K562 (cell line): ENCODE measurements at regions not wholly inside any gene's neighbourhood (a gene's known extent, or its start where the extent isn't known, plus 50 kb on each side); places are given as distances from the start of the nearest gene placed in this dataset.

ENCODE experiments used
- ATAC-seq: fragments of 200-7000 bp; cut with Tn5 transposase; 3 replicates; pipeline ENCODE4 v1.9.1; 2020; ENCODE audit warnings: moderate library complexity
- BruUV-seq: library from RNA; stranded (reverse); fragments of 400-500 nt; replicated peaks from 2 replicates; lab custom pipeline; 2021; lab: Mats Ljungman, UMichigan
- CTCF ChIA-PET: fragments of 300-600 bp; formaldehyde crosslinking; extraction: SDS; loops from one replicate; lab custom pipeline; 2021; ENCODE audit warnings: low intra/inter-chr PET ratio; lab: Yijun Ruan, JAX
- POLR2A ChIA-PET: fragments of 300-600, 350-650 bp; sonication (Branson Sonifier 250); formaldehyde crosslinking; extraction: SDS; loops from one replicate; lab custom pipeline; 2021; ENCODE audit warnings: antibody characterized with exemption, inconsistent platforms; lab: Yijun Ruan, JAX
- DNase-seq, 4 experiments: peaks; one replicate each; pipeline versions ENCODE4 v3.0.0 to v3.0.0-alpha.2; 2011 to 2018; ENCODE audit warnings: low spot score in 3 of 4, mixed read lengths in 3 of 4; ENCODE audit errors: extremely low read depth in 1 of 4
- FAIRE-seq: peaks from 2 replicates; lab custom pipeline; 2011; peaks lifted over from hg19 to GRCh38; lab: Jason Lieb, UNC
- H2AFZ ChIP-seq: 2 replicates; pipeline ENCODE4 v1.6.0; 2011; ENCODE audit warnings: low read depth, low read length, control low read depth, inconsistent platforms
- H3K27ac ChIP-seq: fragments of 200-600 bp; 3 replicates; pipeline ENCODE4 v1.8.0; 2011; ENCODE audit warnings: low read depth, mild to moderate bottlenecking, control low read depth, inconsistent platforms, low read length, moderate library complexity, mixed read lengths; ENCODE audit errors: extremely low read depth
- H3K27me3 ChIP-seq, 2 experiments: fragments of 300-600 bp in 1 of 2; 2 replicates in 1 of 2; 3 replicates in 1 of 2; pipeline versions ENCODE4 v1.6.0 to v1.8.0; 2011; ENCODE audit warnings: inconsistent platforms in 2 of 2, low read length in 2 of 2, mild to moderate bottlenecking in 1 of 2, mixed read lengths in 1 of 2, moderate library complexity in 1 of 2; ENCODE audit not compliant: control insufficient read depth in 2 of 2, insufficient read depth in 2 of 2
- H3K36me3 ChIP-seq: fragments of 300-600 bp; 3 replicates; pipeline ENCODE4 v1.8.0; 2011; ENCODE audit warnings: mild to moderate bottlenecking, low read length, inconsistent platforms; ENCODE audit not compliant: control insufficient read depth, insufficient read depth
- H3K4me1 ChIP-seq, 2 experiments: fragments of 200-600 bp in 1 of 2; replicated peaks in 1 of 2; 2 replicates in 1 of 2; 3 replicates in 1 of 2; pipeline versions ENCODE4 v1.5.1 to v1.8.0; 2011; ENCODE audit warnings: inconsistent platforms in 2 of 2, low read length in 2 of 2, mild to moderate bottlenecking in 1 of 2, mixed read lengths in 1 of 2, moderate library complexity in 1 of 2; ENCODE audit not compliant: control insufficient read depth in 2 of 2, insufficient read depth in 2 of 2
- H3K4me2 ChIP-seq: 2 replicates; pipeline ENCODE4 v1.6.1; 2011; ENCODE audit warnings: low read length, control low read depth, inconsistent platforms, mixed read lengths; ENCODE audit not compliant: insufficient read depth
- H3K4me3 ChIP-seq: fragments of 200-600 bp; sonication (generic), shearing (Covaris generic); 2 replicates; pipeline ENCODE4 v1.5.1; 2016; ENCODE audit warnings: control low read depth, inconsistent platforms
- H3K79me2 ChIP-seq: fragments of 200-600 bp; 3 replicates; pipeline ENCODE4 v1.8.0; 2011; ENCODE audit warnings: low read length, inconsistent platforms; ENCODE audit not compliant: control insufficient read depth, insufficient read depth
- H3K9ac ChIP-seq, 2 experiments: 2 replicates each; pipeline versions ENCODE4 v1.6.0 to v1.6.1; 2011; ENCODE audit warnings: low read depth in 2 of 2, low read length in 2 of 2, control low read depth in 1 of 2, inconsistent platforms in 1 of 2, mild to moderate bottlenecking in 1 of 2, mixed read lengths in 1 of 2; ENCODE audit not compliant: insufficient read depth in 1 of 2
- H3K9me1 ChIP-seq: one replicate; pipeline ENCODE4 v1.6.0; 2011; ENCODE audit warnings: inconsistent platforms, mild to moderate bottlenecking, low read length, moderate library complexity; ENCODE audit not compliant: control insufficient read depth, insufficient read depth
- H3K9me3 ChIP-seq: replicated peaks from 2 replicates; pipeline ENCODE4 v1.5.1; 2011; ENCODE audit warnings: low read depth, low read length, inconsistent platforms; ENCODE audit not compliant: control insufficient read depth, insufficient read depth
- H4K20me1 ChIP-seq: replicated peaks from 2 replicates; pipeline ENCODE4 v1.6.1; 2011; ENCODE audit warnings: low read length, inconsistent platforms, mixed read lengths; ENCODE audit not compliant: control insufficient read depth, insufficient read depth
- PML ChIP-seq: IDR thresholded peaks from 2 replicates; pipeline ENCODE4 v1.6.1; 2012; ENCODE audit warnings: low read length, inconsistent platforms
- RBBP5 ChIP-seq: fragments of 200-600 bp; sonication (generic); IDR thresholded peaks from 2 replicates; pipeline ENCODE4 v1.6.1; 2012; ENCODE audit warnings: borderline replicate concordance, mild to moderate bottlenecking, low read length, control low read depth, inconsistent platforms; ENCODE audit not compliant: insufficient read depth, poor library complexity, severe bottlenecking
- ZNF780A ChIP-seq: fragments of 250-450 bp; sonication (Bioruptor Pico); IDR thresholded peaks from 2 replicates; pipeline ENCODE4 v1.5.0; 2021; ENCODE audit warnings: mild to moderate bottlenecking
- WGBS: fragments of 100-300 bp; shearing (Covaris generic); methylation state at CpG from one replicate; pipeline ENCODE4 v1.1.6; 2016; ENCODE audit warnings: low coverage, mixed read lengths; ENCODE audit not compliant: insufficient coverage; ENCODE audit errors: missing lambda C conversion rate; 5-methylcytosine and 5-hydroxymethylcytosine counted together
- in situ Hi-C: fragments of 300-500 bp; cut with MboI; formaldehyde crosslinking; loops from 4 replicates; pipeline ENCODE4 v1.15.0; 2018; ENCODE audit warnings: inconsistent platforms, mixed read lengths
- intact Hi-C: fragments of 100-400 bp; cut with micrococcal nuclease; formaldehyde crosslinking; loops from 2 replicates; pipeline ENCODE4 v1.14.2; 2022
- TF ChIP-seq, protein P1 (sequence below), 3 experiments: fragments of 200-800 bp in 1 of 3; sonication (Bioruptor generic) in 1 of 3; sonication (generic) in 1 of 3; formaldehyde crosslinking in 1 of 3; IDR thresholded peaks; 2 replicates each; pipeline versions ENCODE4 v1.6.1 to v1.8.0; 2016 to 2022; ENCODE audit warnings: mild to moderate bottlenecking in 2 of 3, missing compliant biosample characterization in 2 of 3, missing genetic modification characterization in 2 of 3, missing genetic modification reagents in 1 of 3
- TF ChIP-seq, protein P2 (sequence below): fragments of 250-450 bp; sonication (Bioruptor Pico); IDR thresholded peaks from 2 replicates; pipeline ENCODE4 v1.8.0; 2021; ENCODE audit warnings: borderline replicate concordance, mild to moderate bottlenecking, moderate library complexity; ENCODE audit not compliant: poor library complexity, severe bottlenecking

DNA sequence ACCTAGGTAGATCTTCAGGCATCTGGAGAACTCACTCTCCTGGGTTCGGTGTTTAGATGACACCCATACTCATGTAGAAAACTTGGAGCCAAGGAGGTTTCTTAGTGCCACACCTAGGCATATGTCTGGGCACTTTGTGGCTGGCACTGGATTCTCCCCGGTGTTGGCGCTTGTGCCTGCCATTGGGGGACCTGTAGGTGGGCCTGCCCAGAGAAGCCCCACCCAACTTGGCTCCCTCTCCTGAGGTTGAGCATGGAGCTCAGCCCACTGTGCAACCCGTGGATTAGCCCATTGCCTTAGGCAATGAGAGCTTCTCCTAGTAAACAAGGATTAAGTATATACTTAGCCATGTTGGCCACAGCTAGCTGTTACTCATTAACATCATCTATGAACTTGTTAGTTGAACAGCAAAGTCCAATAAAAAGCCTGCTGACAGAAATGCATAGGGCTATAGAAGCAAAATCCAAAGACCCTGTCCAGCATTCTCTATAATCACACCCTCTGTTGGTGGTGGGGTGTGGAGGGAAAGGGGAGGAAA is 335.5 kb upstream of the CHORDC1 start:
- ChIA-PET CTCF (no interaction called here), POLR2A (no interaction called here)
- TF ChIP-seq, protein P1, sequence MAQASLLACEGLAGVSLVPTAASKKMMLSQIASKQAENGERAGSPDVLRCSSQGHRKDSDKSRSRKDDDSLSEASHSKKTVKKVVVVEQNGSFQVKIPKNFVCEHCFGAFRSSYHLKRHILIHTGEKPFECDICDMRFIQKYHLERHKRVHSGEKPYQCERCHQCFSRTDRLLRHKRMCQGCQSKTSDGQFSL (CRISPR knock-in tag; IDR thresholded peaks at IDR 0.05), result no peak
- TF ChIP-seq, protein P1 (tag; IDR thresholded peaks at IDR 0.05), result no peak
- no peak for TF ChIP-seq PML
- no peak for TF ChIP-seq ZNF780A (CRISPR knock-in tag)
- TF ChIP-seq, protein P2, sequence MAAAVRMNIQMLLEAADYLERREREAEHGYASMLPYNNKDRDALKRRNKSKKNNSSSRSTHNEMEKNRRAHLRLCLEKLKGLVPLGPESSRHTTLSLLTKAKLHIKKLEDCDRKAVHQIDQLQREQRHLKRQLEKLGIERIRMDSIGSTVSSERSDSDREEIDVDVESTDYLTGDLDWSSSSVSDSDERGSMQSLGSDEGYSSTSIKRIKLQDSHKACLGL, result no peak
- TF ChIP-seq RBBP5, result no peak

More for the DNA sequence above, 335.5 kb upstream of the CHORDC1 start:
- Histone ChIP-seq H3K4me3 (no peak overlapping the region), H3K79me2 (no peaks in the 10 kb centered on the region), H3K27ac (no peak overlapping the region), H4K20me1 (no peaks in the 10 kb centered on the region), H3K27me3 (no peaks in the 10 kb centered on the region), H2AFZ (no peak overlapping the region), H3K9me1 (no peaks in the 10 kb centered on the region), H3K36me3 (no peaks in the 10 kb centered on the region), H3K9me3 (no peaks in the 10 kb centered on the region), H3K4me1 (no peaks in the 10 kb centered on the region), H3K9ac (no peak overlapping the region), H3K4me2 (no peak overlapping the region)
- in situ Hi-C loops, result no loop called here
- WGBS, result 0% methylated on average over 3 of the region's 4 CpGs
- ATAC-seq (no peak), FAIRE-seq (no peak), DNase-seq (no peak)
- BruUV-seq, result no TSS peak
- intact Hi-C loops, result no loop called here
